SK-N-MC (cell line): ENCODE measurements at regions not wholly inside any gene's neighbourhood (a gene's known extent, or its start where the extent isn't known, plus 50 kb on each side); places are given as distances from the start of the nearest gene placed in this dataset.

Experiments used
- EZH2 ChIP-seq: fragments of 200-600 bp; sonication (generic); IDR thresholded peaks from one replicate; pipeline ENCODE4 v1.6.1; 2017; ENCODE audit warnings: antibody characterized with exemption
- POLR2AphosphoS5 ChIP-seq: IDR thresholded peaks from 2 replicates; pipeline ENCODE4 v1.6.1; 2012; ENCODE audit warnings: mild to moderate bottlenecking, low read depth, low read length, borderline replicate concordance

DNA sequence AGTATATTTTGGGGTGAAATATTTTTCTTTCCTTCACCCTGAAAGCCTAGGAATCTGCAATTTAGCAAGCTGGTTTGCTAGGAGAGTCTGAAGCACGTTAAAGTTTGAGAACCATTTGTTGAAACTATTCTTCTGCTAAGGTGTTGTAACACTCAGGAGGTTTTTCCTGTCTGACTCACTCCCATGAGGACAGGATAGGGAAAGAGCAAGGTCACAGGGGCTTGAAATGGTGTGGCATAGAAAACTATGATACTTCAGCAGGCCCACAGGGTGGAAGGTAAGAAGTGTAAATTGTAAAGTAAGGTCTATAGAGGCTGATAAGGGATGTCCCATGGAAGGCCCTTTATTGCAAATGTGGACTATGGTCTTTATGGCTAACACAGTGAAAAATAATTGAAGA lies 177.7 kb upstream of the ZC3H15 start:
- TF ChIP-seq EZH2 (no peak), POLR2AphosphoS5 (no peak)
